GM21360 (cell line): ENCODE measurements at regions not wholly inside any gene's neighbourhood (a gene's known extent, or its start where the extent isn't known, plus 50 kb on each side); places are given as distances from the start of the nearest gene placed in this dataset.

Experiments used
- ATAC-seq: cut with Tn5 transposase; IDR thresholded peaks from one replicate; pipeline ENCODE4 v1.9.1; 2021; ENCODE audit warnings: mild to moderate bottlenecking, moderate library complexity; ENCODE audit not compliant: unreplicated experiment

- ATAC-seq, result no peak
Measured at GRCh38 chr15:97837896-97838295, 122.6 kb upstream of the ARRDC4 start.

- no peak for ATAC-seq
Measured at GRCh38 chr15:97838606-97839210, 121.8 kb upstream of the ARRDC4 start.

- no peak for ATAC-seq
Measured at GRCh38 chr15:97840501-97840900, 120.0 kb upstream of the ARRDC4 start.

GRCh38 chr15:97841558-97841957, 118.9 kb upstream of the ARRDC4 start:
- ATAC-seq, result no peak

- no peak for ATAC-seq
Measured at GRCh38 chr15:97849183-97849582, 111.3 kb upstream of the ARRDC4 start.

GRCh38 chr15:97858296-97858695, 102.2 kb upstream of the ARRDC4 start:
- ATAC-seq, result no peak

GRCh38 chr15:97861529-97862260, 98.8 kb upstream of the ARRDC4 start:
- no peak for ATAC-seq

GRCh38 chr15:97866959-97867358, 93.5 kb upstream of the ARRDC4 start:
- ATAC-seq, result no peak

- no peak for ATAC-seq
Measured at GRCh38 chr15:97867870-97868269, 92.6 kb upstream of the ARRDC4 start.

- no peak for ATAC-seq
Measured at GRCh38 chr15:97868981-97869380, 91.5 kb upstream of the ARRDC4 start.

GRCh38 chr15:97870771-97871170, 89.7 kb upstream of the ARRDC4 start:
- no peak for ATAC-seq

GRCh38 chr15:97874139-97874538, 86.4 kb upstream of the ARRDC4 start:
- no peak for ATAC-seq

GRCh38 chr15:97875025-97875512, 85.4 kb upstream of the ARRDC4 start:
- ATAC-seq, result no peak

GRCh38 chr15:97875513-97876280, 84.8 kb upstream of the ARRDC4 start:
- no peak for ATAC-seq

- ATAC-seq, result no peak
Measured at GRCh38 chr15:97876281-97876675, 84.2 kb upstream of the ARRDC4 start.

GRCh38 chr15:97881346-97881965, 79.0 kb upstream of the ARRDC4 start:
- ATAC-seq, result no peak

GRCh38 chr15:97884513-97885131, 75.9 kb upstream of the ARRDC4 start:
- no peak for ATAC-seq

GRCh38 chr15:97890307-97890706, 70.2 kb upstream of the ARRDC4 start:
- no peak for ATAC-seq

- no peak for ATAC-seq
Measured at GRCh38 chr15:97892167-97892938, 68.2 kb upstream of the ARRDC4 start.

GRCh38 chr15:97893967-97894366, 66.5 kb upstream of the ARRDC4 start:
- ATAC-seq, result no peak
